GM21390 (cell line): ENCODE measurements at regions not wholly inside any gene's neighbourhood (a gene's known extent, or its start where the extent isn't known, plus 50 kb on each side); places are given as distances from the start of the nearest gene placed in this dataset.

Source experiments
- ATAC-seq: cut with Tn5 transposase; IDR thresholded peaks from one replicate; pipeline ENCODE4 v1.9.1; 2021; ENCODE audit not compliant: unreplicated experiment

DNA sequence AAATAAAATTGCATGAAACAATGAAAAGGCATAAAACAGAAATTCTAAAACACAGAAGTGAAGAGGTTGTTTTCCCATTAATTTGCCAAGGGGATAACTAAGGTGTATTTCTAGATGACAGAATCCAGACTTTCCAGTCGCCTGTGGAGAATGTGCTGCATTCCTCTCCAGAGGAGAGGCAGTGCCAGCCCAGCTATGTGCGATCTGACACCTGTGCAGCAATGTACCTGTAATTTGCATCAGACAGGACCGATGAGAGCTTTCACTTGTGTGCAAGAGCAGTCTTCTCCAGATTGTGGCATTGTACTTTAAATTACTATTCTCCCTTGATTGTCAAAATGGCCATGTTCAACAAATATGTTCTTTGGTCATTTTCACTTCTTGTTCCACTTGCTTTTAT, 1037.9 kb downstream of the EFNB2 start:
- no peak for ATAC-seq

DNA sequence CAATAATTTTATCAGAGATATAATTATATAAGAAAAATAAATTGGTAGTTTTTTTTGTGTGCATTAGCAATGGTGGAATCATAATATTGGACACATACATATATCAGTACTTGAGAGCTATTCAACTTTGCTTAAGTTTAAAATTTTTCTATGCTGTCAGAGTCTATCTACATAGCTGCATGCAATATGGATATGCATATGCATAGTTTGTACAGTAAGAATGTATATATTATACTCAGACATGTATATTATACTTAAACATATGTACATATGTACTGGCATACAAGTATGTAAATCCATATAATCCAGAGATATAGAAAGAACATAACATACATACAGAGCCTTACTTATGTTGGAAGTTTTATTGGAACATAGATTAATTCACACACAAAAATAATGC, 1043.2 kb downstream of the EFNB2 start:
- no peak for ATAC-seq

DNA sequence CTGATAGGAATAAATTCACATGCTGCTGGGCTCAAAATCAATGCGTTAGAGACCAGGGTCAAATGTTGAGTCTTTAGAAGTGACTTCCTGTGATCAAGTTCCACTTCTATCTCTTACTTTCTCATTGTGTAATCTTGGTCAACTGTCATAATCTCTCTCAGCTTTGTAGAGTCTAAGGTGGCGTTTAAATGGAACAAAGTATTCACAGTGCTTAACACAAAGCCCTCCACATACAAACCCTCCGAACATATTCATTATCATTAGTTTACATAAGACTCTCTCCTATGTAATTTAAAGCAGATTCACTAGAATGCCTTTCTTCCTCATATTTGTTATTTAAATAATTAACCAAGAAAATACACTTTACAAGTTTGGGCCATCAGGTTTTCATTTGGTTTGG, 1044.1 kb downstream of the EFNB2 start:
- no peak for ATAC-seq

DNA sequence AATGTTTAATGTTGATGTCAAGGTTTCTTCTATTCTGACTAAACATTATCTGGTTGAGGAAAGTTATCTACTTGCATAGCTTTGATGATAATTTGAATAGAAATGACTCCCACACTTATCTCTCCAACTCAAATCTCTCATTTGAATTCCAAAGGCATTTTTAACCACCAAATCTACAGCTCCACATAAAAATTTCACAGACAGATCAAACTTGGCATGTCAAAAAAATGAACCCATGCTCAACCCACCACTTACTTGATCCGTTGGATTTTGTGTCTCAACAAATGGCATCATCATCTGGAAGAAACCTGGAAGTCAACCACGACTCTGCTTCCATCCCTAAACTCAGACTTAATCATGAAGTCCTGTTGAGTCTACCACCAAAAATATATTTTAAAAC, 1050.4 kb downstream of the EFNB2 start:
- ATAC-seq = no peak

DNA sequence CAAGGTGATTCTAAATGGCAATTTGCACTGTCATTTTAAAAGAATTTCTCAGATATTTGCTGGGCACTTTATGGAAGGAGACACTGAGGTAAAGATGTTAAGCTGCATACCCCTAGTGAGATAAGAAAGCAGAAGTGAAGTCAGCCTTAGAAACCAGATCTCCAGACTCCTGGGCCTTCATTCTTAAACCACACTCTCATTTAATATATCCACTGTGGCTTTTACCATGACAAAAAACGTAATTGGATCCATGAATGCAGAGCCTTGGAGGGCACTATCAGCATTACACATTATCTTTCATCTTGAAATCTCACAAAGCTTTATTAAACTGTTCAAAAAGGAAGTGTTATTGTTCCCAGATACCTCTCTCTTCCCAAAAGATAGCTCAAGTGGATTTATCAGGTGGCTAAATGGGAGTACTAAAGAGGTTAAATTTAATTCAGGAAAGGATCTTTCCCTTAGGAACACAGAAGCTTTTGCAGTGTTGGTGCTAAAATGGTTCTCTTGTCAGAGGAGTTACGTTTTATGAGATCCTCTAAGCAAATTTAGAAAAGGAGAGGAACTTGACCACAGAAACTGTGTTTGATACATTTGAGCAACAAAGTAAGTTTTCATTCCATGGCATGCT, 1060.4 kb downstream of the EFNB2 start:
- no peak for ATAC-seq

DNA sequence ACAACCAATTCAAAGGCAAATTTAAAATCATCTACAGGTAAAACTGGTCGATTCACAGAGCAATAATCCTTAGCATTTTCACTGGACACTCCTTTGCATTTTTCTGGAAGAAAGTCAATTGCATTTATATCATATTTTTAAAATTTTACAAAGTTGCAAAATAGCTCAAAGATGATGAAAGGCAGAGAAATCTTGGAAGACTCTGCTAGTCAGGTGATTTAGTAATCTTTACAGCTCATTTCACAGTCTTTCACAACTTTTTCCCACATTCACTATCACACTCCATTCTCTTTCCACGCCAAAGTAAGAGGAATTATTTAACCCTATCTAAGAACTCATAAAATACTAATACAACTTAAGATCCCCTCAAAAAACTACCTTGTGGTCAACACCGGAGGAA, 1063.8 kb downstream of the EFNB2 start:
- no peak for ATAC-seq

DNA sequence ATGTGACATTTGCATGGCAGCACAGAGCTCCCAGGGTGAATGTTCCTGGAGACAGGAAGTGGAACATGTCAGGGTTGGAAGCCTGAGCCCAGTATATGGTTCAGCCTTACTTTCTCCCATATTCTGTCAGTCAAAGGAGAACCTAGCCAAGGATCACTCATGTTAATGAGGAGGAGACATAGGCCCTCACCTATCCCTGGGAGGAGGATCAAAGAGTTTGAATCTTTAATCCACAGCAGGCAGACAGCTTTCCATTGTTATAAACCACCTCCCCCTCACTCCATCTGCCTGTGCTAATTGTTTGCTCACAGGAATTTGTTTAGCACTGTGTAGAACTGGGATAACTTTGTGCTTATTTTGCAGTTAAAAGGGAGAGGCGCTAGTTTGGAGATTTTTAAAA, 1069.1 kb downstream of the EFNB2 start:
- no peak for ATAC-seq

DNA sequence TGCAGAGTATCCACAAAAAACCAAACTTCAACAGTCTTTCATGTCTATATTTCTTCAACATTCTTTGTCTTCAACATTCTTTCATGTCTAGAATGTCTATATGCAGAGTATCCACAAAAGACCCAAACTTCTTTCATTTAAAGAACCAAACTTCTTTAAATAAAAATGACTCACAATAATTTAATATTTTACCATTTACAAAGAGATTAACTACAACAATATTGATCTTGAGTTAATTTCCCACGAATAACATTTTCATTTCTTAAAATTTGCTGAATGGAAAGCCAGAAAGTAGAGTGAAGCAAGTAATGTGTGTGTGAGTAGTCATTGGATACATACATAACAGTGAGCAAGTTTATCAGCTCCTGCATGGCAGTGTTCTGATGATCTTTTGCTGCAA, 1069.7 kb downstream of the EFNB2 start, which contains the start of gene DAOA:
Gene DAOA (plus strand): TSS at position 301 of the 400 bp plus-strand sequence.
- ATAC-seq = no peak

DNA sequence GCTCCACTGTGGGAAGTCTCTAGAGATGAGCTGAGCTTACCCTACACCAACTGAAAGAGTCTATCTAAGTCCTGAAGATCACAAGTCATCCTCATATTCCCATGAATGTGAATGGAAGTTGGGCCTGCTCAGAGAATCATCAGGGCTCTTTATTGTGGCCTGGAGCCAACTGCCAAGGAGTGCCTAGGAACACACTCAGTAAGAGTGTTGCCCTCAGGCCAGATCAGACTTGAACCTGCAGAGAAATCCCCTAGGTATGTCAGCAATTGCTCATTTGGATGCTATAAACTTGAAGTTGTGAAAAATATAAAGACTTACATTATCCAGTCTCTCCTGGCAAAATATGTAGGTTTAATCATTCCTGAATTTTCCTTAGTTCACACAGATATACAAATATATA, 1070.2 kb downstream of the EFNB2 start:
- ATAC-seq = no peak

DNA sequence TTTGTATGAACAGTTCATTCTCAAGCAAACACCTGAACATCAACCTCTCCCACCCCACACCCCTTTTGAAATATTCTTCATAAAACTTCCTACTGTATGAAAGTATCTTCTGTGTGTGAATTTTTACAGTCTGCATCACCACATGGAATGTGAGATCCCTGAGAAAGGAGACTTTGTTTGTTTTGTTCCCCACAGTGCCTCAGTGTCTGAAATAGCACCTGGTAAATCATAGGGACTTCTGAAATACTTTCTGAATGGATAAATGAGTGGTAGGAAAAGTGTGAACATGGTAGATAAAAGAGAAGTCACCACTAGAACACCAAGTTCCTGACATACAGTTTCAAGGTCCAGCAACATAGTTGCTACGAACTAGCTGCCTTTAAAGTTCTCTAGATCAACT, 1071.2 kb downstream of the EFNB2 start:
- no peak for ATAC-seq

DNA sequence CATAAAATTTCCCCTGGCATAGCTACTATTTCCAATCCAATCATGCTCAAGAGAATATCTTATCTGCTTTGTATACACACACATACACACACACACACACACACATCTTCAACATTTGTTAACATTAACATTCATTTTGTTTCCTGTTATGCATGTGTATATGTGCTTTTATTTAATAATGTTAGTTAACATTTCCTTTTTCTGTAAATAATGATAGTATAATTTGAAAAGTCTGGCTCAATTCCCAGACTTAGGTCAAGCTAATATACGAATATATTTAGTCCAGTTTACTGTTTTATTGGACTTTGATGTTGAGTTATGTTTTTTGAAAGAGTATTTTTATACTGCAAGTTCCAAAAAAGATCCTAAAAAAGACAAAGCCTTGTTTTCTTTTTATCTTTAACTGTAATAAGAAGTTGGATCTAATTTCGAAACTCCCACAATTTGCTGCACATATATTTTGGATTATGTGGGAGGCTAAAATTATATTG, 1072.4 kb downstream of the EFNB2 start:
- ATAC-seq = no peak

DNA sequence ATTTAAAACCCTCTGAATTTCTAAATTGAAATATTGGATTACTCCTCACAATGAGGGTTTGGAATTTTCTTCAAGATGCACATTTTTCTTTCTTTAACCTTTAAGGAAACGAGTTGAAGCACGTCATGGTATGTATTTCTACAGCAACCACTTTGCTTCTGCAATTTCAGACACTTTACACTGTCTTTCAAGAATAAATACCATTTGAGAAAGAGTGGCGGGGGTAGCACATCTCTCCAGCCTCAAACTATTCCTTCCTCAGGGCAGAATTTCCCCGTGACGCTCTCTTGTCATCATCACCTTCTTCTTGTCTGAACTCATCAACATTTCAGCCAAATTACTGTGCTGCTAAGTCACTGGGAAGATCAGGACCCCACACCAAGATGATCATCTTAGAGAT, 1073.4 kb downstream of the EFNB2 start:
- no peak for ATAC-seq

DNA sequence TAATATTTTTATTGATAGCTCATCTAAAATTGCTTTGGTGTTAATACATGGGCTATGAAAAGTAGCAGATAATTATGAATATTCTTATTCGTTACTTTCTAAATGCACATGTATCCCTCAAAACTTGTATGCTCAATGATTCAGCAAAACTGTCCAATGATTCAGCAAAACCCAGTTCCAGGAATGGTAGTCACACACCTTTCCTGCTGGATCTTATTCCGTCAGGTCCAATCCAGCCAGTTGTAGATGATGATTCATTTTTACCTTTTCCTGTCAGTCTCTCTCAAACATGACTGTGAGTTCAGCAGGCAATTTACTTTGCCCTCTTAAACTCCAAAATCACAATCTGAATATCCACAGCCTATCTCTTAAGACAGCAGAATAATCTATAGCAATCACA, 1082.6 kb downstream of the EFNB2 start:
- no peak for ATAC-seq

DNA sequence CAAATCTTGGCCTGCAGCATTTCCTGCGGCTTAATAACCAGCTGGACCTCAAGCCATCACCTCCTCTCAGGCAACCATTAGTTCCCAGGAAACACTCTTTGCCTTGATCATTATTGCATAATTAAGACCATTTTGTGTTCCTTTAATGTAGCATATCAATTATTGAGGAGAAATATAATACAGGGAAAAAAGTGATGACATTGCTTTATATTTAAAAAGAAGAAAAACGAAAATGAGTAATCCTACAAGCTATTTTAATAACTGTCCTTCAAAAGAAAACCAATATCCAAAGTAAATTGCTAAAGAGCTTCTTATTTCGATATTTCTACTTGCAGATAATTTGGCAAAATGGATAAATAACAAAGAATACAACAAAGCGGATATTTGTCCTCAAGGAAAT, 1084.7 kb downstream of the EFNB2 start:
- no peak for ATAC-seq

DNA sequence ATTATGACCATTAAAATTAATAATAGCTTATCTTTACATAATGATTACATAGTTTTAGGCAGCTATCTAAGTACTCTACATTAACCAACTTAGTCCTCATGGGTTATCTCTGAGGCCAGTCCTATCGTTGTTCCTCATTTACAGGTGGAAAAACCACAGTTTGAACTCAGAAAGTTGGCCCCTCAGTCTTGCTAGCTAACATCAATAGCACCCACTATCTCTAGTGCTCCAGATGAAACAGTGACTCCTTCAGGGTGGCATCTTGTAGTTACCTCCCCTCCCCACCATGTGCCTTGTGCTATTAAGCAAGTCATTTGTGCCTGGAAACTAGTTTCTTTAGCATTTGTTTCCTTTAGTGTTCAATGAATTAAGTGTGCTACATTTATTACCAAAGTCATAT, 1086.7 kb downstream of the EFNB2 start:
- no peak for ATAC-seq

DNA sequence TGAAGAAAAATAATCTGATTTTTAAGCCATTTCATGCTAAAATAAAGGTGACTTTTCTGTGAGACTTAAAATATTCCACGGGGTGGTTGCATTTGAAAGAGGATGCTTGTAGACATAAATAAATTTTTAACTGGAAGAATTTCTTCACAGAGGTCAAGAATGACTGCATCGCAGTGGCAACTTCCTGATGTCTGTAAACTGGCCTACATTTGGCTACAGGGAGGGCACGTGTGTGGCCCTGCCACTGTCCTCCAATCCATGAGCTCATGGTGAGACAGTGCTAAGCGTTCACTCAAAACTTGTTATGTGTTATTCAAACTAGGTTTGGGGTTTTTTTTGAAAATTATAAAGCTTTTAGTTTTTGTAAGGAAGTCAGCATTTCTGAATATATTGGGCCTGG, 1089.3 kb downstream of the EFNB2 start:
- no peak for ATAC-seq

DNA sequence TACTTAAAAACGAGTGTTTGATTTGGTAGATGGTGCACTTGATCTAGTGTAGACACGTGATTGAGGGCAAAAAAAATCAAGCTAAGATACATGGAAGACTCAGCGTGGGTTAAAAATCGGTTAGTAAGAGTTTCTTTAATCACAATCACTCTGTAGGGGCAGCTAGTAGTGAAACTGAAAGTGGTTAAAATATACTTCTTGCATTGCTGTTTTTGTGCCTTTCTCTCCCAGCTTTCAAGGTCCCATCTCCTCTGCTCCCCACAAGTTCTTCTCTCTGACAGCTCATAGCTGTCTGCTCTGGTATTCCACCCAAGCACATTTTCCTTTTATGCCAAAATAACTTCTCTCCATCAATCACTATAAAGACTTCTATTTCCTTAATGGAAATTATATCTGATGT, 1089.7 kb downstream of the EFNB2 start:
- no peak for ATAC-seq

DNA sequence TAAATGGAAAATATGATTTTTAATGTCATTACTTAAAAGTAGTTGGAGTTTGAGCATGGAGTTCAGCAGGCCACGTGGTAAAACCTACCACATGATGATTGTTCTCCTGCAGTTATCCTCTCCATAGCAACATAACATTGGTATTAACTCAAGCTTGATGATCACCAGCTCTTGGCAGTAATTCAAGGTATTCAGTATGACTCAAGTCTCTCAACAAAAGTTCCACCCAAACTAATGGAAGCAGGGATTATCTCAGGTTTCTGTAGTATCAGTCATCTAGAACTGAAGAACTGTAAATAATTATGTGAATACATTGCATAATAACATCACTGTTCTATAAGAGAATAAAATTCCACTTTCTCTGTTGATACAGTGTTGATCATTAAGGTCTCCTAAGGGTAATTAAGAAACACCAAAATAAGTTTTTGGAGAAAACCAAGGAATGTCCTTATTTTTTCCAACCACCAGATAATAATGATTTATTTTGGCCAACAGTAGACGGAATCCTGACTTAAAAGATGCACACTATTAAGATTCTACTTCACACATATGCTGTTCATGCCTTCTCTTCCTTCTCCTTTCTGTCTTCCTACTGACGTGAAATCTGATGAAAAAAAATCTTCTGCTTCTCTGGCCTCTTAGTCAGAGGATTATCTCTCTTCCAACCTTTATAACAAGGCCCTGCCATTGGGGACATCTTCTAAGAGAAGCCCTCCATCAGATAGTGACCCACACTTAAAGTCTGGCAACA, 1092.3 kb downstream of the EFNB2 start:
- ATAC-seq = no peak

DNA sequence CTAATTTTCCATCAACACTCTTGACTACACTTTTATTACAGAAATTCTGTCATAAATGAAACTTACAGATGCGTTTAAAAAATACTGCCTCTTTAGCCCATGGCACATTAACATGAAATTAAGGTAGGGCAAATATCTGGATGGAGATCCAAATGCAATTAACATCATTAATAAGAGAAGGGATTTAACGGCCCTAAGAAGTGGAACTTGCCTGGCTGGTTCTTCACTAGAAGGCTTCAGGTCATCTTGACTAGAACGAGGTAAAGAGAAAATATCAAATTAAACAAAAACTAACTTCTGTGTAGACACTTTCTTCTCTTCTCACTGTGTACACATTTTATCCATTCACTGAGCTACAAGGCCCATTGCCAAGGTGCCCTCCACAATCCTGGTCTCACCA, 1093.4 kb downstream of the EFNB2 start:
- no peak for ATAC-seq

DNA sequence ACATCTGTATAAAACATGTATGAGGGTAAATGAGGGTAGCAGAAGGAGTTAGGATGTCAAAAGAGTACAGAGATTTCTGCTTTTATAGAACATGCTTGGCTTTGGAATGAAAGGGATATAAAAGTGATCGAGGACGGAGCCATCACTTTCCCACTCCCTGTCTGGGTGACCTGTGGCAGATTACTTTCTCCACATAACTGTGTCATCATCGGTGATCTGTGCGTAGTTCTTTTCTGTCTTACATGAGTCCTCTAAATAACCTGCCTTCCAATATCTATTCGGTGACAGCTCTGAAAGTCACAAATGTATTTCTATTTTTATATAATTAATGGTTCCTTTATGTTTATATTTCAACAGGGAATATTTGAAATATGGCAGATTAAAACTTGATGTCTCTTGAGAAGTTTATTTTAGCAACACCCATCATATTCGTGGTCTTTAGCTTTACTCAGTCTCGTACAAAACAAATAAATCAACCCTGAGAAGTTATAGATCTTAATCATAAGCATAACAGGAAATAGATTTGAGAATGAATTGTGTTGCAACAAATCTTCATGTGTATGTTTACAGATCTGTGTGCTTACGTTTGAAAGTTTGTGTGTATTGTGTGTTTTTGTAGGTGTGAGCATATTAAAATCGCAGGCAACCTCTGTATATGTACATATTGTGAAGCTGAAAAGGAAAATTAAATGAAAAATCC, 1094.3 kb downstream of the EFNB2 start:
- ATAC-seq = no peak

DNA sequence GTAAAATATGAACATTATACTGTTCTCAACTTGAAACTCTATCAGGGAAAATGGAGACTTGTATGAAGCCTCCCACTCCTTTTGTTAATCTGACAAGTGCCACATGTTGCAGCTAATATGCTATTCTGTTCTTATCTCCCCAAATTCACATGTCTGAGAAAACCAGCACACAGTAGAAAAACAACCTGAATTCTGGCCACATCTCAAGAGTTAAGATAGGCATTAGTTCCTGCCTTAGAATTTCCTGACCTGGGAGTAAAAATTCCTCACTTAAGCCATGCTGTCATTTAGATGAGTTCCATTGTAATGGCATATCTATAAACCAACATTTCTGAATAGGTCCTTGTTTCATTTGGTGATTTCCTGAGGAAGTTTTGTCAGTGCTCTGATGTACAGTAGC, 1098.5 kb downstream of the EFNB2 start:
- ATAC-seq = no peak

DNA sequence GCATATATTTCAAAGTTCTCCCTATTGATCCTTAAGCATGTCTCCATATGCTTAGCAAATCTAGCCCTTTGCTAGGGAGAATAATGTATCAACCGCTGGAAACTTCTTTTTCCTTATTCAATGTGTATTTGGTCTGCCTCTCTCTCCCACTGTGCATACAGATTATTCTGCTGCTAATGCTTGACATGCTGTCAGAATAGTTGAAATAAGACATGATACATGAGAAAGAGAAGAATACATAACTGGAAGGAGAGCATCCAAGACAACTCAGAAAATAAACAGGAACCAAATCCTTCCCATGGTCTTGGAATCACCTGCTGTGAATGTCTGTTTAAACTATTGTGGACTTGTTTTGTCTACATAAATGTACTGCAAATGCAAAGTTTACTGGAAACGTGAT, 1103.0 kb downstream of the EFNB2 start:
- no peak for ATAC-seq
